ENCODE measurements at regions not wholly inside any gene's neighbourhood (a gene's known extent, or its start where the extent isn't known, plus 50 kb on each side); places are given as distances from the start of the nearest gene placed in this dataset.
"Not testable (repeated sequence)": the region's sequence is repeated elsewhere in the genome, so short reads cannot be mapped to it uniquely, and the experiment has no call there.

- no peak for DNase-seq
These were observed 540.0 kb upstream of the CNTNAP5 start for GRCh38 chr2:123485056-123485455.

GRCh38 chr2:123493687-123494086 lies 531.4 kb upstream of the CNTNAP5 start:
- DNase-seq, result no peak

- DNase-seq, result no peak
These were observed 529.8 kb upstream of the CNTNAP5 start for GRCh38 chr2:123495241-123495640.

- DNase-seq, result no peak
These were observed 524.7 kb upstream of the CNTNAP5 start for GRCh38 chr2:123500346-123500745.

- no peak for DNase-seq
These were observed 524.1 kb upstream of the CNTNAP5 start for GRCh38 chr2:123500988-123501387.

- no peak for DNase-seq
These were observed 522.2 kb upstream of the CNTNAP5 start for GRCh38 chr2:123502931-123503330.

GRCh38 chr2:123512547-123512946 lies 512.5 kb upstream of the CNTNAP5 start:
- DNase-seq, result no peak

- DNase-seq, result no peak
These were observed 511.7 kb upstream of the CNTNAP5 start for GRCh38 chr2:123513351-123513750.

GRCh38 chr2:123514613-123515207 lies 510.4 kb upstream of the CNTNAP5 start:
- no peak for DNase-seq

GRCh38 chr2:123518367-123518766 lies 506.7 kb upstream of the CNTNAP5 start:
- no peak for DNase-seq

- no peak for DNase-seq
These were observed 503.2 kb upstream of the CNTNAP5 start for GRCh38 chr2:123521854-123522253.

- DNase-seq, result not testable (repeated sequence)
These were observed 502.6 kb upstream of the CNTNAP5 start for GRCh38 chr2:123522498-123522897.

GRCh38 chr2:123528996-123529707 lies 495.9 kb upstream of the CNTNAP5 start:
- DNase-seq, result no peak

- no peak for DNase-seq
These were observed 495.1 kb upstream of the CNTNAP5 start for GRCh38 chr2:123530004-123530403.

- DNase-seq, result no peak
These were observed 493.0 kb upstream of the CNTNAP5 start for GRCh38 chr2:123532126-123532525.

GRCh38 chr2:123532994-123533393 lies 492.1 kb upstream of the CNTNAP5 start:
- DNase-seq, result no peak

- DNase-seq, result no peak
These were observed 484.8 kb upstream of the CNTNAP5 start for GRCh38 chr2:123540291-123540690.

- no peak for DNase-seq
These were observed 478.7 kb upstream of the CNTNAP5 start for GRCh38 chr2:123546353-123546752.

- DNase-seq, result no peak
These were observed 461.6 kb upstream of the CNTNAP5 start for GRCh38 chr2:123563515-123563914.

- DNase-seq, result no peak
These were observed 458.7 kb upstream of the CNTNAP5 start for GRCh38 chr2:123566291-123566946.

- no peak for DNase-seq
These were observed 447.1 kb upstream of the CNTNAP5 start for GRCh38 chr2:123578016-123578415.

- DNase-seq, result no peak
These were observed 428.5 kb upstream of the CNTNAP5 start for GRCh38 chr2:123596621-123597020.

- no peak for DNase-seq
These were observed 427.1 kb upstream of the CNTNAP5 start for GRCh38 chr2:123597988-123598387.

- no peak for DNase-seq
These were observed 418.5 kb upstream of the CNTNAP5 start for GRCh38 chr2:123606631-123607030.
